HepG2 (cell line): ENCODE measurements at regions not wholly inside any gene's neighbourhood (a gene's known extent, or its start where the extent isn't known, plus 50 kb on each side); places are given as distances from the start of the nearest gene placed in this dataset.
A peak's percentile ranks its signal among the peaks of the same experiment; 100 is the strongest.

ENCODE experiments used
- ATAC-seq: fragments of 200-7000 bp; cut with Tn5 transposase; 3 replicates; pipeline ENCODE4 v1.9.1; 2020; ENCODE audit warnings: mild to moderate bottlenecking, moderate library complexity
- BruUV-seq: library from RNA; stranded (reverse); fragments of 400-500 nt; replicated peaks from 2 replicates; lab custom pipeline; 2021; lab: Mats Ljungman, UMichigan
- CTCF ChIA-PET: fragments of 300-600 bp; formaldehyde crosslinking; extraction: SDS; loops from one replicate; lab custom pipeline; 2021; ENCODE audit warnings: low total read pairs, inconsistent platforms, low intra/inter-chr PET ratio; lab: Yijun Ruan, JAX
- POLR2A ChIA-PET: fragments of 350-600 bp; sonication (Branson Sonifier 250); formaldehyde crosslinking; loops from one replicate; lab custom pipeline; 2020; ENCODE audit warnings: antibody characterized with exemption, inconsistent platforms; lab: Yijun Ruan, JAX
- DNase-seq: peaks from one replicate; pipeline ENCODE4 v3.0.0-alpha.2; 2015; ENCODE audit warnings: low spot score
- FAIRE-seq: peaks from 3 replicates; lab custom pipeline; 2011; peaks lifted over from hg19 to GRCh38; lab: Jason Lieb, UNC
- H2AFZ ChIP-seq: one replicate; pipeline ENCODE4 v1.6.1; 2011; ENCODE audit warnings: low read length, inconsistent platforms
- H3K27ac ChIP-seq: fragments of 300-600 bp; 3 replicates; pipeline ENCODE4 v1.8.0; 2011; ENCODE audit warnings: mixed run types, mild to moderate bottlenecking, mixed read lengths, low read length, inconsistent platforms; ENCODE audit not compliant: insufficient read depth; ENCODE audit errors: extremely low read length
- H3K27me3 ChIP-seq, 2 experiments: fragments of 200-600 bp in 1 of 2; 2 replicates in 1 of 2; 3 replicates in 1 of 2; pipeline versions ENCODE4 v1.6.0 to v1.8.0; 2011; ENCODE audit warnings: low read length in 2 of 2, mild to moderate bottlenecking in 2 of 2, moderate library complexity in 2 of 2, inconsistent platforms in 1 of 2; ENCODE audit not compliant: insufficient read depth in 2 of 2, control insufficient read depth in 1 of 2
- H3K36me3 ChIP-seq, 2 experiments: fragments of 200-600 bp in 1 of 2; replicated peaks in 1 of 2; 2 replicates in 1 of 2; 3 replicates in 1 of 2; pipeline versions ENCODE4 v1.5.1 to v1.8.0; 2011; ENCODE audit warnings: low read length in 2 of 2, inconsistent platforms in 1 of 2; ENCODE audit not compliant: insufficient read depth in 2 of 2, control insufficient read depth in 1 of 2
- H3K4me1 ChIP-seq: 2 replicates; pipeline ENCODE4 v1.5.1; 2012; ENCODE audit warnings: low read length, inconsistent platforms; ENCODE audit not compliant: insufficient read depth
- H3K4me2 ChIP-seq: 2 replicates; pipeline ENCODE4 v1.6.0; 2011; ENCODE audit warnings: low read depth, low read length, inconsistent platforms
- H3K4me3 ChIP-seq, 3 experiments: fragments of 200-600 bp in 1 of 3; sonication (generic), shearing (Covaris generic) in 1 of 3; replicated peaks in 1 of 3; 2 replicates each; pipeline ENCODE4 v1.5.1; 2011 to 2016; ENCODE audit warnings: low read length in 3 of 3, inconsistent platforms in 2 of 3, low read depth in 2 of 3, mild to moderate bottlenecking in 2 of 3, control low read depth in 1 of 3, mixed read lengths in 1 of 3; ENCODE audit not compliant: insufficient read depth in 1 of 3
- H3K79me2 ChIP-seq: one replicate; pipeline ENCODE4 v1.6.1; 2011; ENCODE audit warnings: low read length, inconsistent platforms; ENCODE audit not compliant: insufficient read depth
- H3K9ac ChIP-seq: 2 replicates; pipeline ENCODE4 v1.6.0; 2011; ENCODE audit warnings: mild to moderate bottlenecking, low read depth, low read length, inconsistent platforms; ENCODE audit not compliant: insufficient read depth
- H3K9me3 ChIP-seq: 2 replicates; pipeline ENCODE4 v1.5.1; 2012; ENCODE audit warnings: mild to moderate bottlenecking, low read length
- H4K20me1 ChIP-seq: 2 replicates; pipeline ENCODE4 v1.6.0; 2011; ENCODE audit warnings: inconsistent platforms, mild to moderate bottlenecking, low read length, moderate library complexity; ENCODE audit not compliant: insufficient read depth
- CBX2 ChIP-seq, 2 experiments: fragments of 200-600 bp in 1 of 2; sonication (generic); formaldehyde crosslinking in 1 of 2; IDR thresholded peaks; 2 replicates each; pipeline versions ENCODE4 v1.7.0 to v1.8.1; 2018 to 2022; ENCODE audit warnings: low read depth in 2 of 2, low read length in 1 of 2, mild to moderate bottlenecking in 1 of 2, missing genetic modification reagents in 1 of 2
- MAFF ChIP-seq: IDR thresholded peaks from 2 replicates; pipeline ENCODE4 v1.6.1; 2011; ENCODE audit warnings: low read depth, low read length, improper control_type of control experiment
- MAFK ChIP-seq, 2 experiments: IDR thresholded peaks in 1 of 2; conservative IDR thresholded peaks in 1 of 2; 2 replicates each; pipeline ENCODE4 v1.6.1; 2011; ENCODE audit warnings: improper control_type of control experiment in 2 of 2, low read length in 2 of 2
- ZBTB3 ChIP-seq: sonication (generic); formaldehyde crosslinking; IDR thresholded peaks from 2 replicates; pipeline ENCODE4 v1.4.0; 2020; ENCODE audit warnings: low read depth, mild to moderate bottlenecking, moderate library complexity, missing genetic modification reagents, borderline replicate concordance
- ZNF343 ChIP-seq: sonication (generic); formaldehyde crosslinking; IDR thresholded peaks from 2 replicates; pipeline ENCODE4 v1.4.0; 2020; ENCODE audit warnings: mild to moderate bottlenecking, missing genetic modification reagents
- ZNF552 ChIP-seq: sonication (generic); formaldehyde crosslinking; IDR thresholded peaks from 2 replicates; pipeline ENCODE4 v1.9.0; 2022; ENCODE audit warnings: missing genetic modification reagents, mild to moderate bottlenecking, borderline replicate concordance
- ZNF609 ChIP-seq: sonication (generic); formaldehyde crosslinking; IDR thresholded peaks from 2 replicates; pipeline ENCODE4 v1.4.0; 2020; ENCODE audit warnings: mild to moderate bottlenecking, missing genetic modification reagents, borderline replicate concordance
- WGBS: methylation state at CpG from one replicate; pipeline ENCODE4 v1.1.6; 2017; ENCODE audit warnings: low lambda C conversion rate; 5-methylcytosine and 5-hydroxymethylcytosine counted together
- in situ Hi-C: cut with HindIII; loops from 2 replicates; pipeline ENCODE4 v1.10.0; 2017; ENCODE audit warnings: low pct_unique_long_range_greater_than_20kb; ENCODE audit not compliant: extremely low pct_ligation_motif_present
- intact Hi-C: fragments of 100-400 bp; cut with micrococcal nuclease; formaldehyde crosslinking; loops from one replicate; pipeline ENCODE4 v1.10.0; 2022; ENCODE audit not compliant: unreplicated experiment
- TF ChIP-seq, protein P1 (sequence below): sonication (generic); formaldehyde crosslinking; IDR thresholded peaks from 2 replicates; pipeline ENCODE4 v1.5.0; 2020; ENCODE audit warnings: missing genetic modification reagents, mild to moderate bottlenecking, borderline replicate concordance

DNA sequence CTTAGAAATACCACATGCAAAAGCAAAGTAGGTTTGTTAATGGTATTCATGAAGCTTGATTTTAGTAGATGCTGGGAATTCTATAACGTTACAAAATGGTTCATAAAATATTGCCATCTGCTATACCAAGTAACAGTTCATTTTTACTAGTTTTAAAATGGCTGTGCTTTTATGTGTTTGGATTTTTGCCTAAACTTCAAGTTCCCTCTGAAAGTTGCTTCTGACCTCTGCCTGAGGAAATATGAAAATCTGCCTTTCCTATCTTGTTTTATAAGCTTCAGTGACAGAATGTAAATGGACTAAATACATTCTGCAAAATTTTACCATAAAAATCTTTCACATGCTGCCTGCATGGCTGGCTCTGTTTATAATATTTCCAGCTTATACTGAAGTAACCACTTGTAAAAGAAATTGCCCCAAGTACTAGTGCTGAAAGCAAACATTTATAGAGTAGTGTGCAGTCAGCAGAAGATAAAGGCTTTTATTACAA is 560.7 kb upstream of the ROBO2 start (continued):
- TF ChIP-seq CBX2 (IDR thresholded peaks at IDR 0.05; ENCODE audit: low read depth, low read length), result no peak
- no peak for TF ChIP-seq CBX2 (CRISPR knock-in tag; IDR thresholded peaks at IDR 0.05; ENCODE audit: low read depth)

DNA sequence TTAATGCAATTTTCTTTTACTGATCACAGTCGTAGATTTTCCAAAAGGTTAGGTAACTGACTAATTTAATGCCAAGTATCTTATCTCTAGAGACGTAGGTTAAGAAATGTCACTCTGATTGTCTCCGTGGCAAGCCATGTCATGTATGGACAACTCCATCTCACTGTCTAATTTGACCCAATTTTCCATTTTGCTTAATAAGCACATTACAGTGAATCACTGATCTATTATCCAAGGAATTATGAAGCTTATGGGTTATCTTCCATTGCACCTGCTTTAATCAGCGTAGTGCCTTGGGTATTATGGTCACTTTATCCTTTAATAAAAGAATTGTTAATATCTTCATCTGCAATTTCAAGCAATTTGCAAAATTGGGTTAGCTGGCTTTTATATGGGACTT is 557.4 kb upstream of the ROBO2 start:
- TF ChIP-seq ZNF552 (CRISPR knock-in tag), result no peak
- TF ChIP-seq MAFF, result peak; percentile 55
- peak; percentile 40 to 65 for TF ChIP-seq MAFK (conservative IDR thresholded peaks at IDR 0.05 in 1 of 2, IDR thresholded peaks at IDR 0.05 in 1 of 2; ENCODE audit: low read length in 2 of 2)
- CTCF ChIA-PET, result no interaction called here
- no peak for DNase-seq
- no peak for ATAC-seq
- Histone ChIP-seq H3K9me3 (no peaks in the 10 kb centered on the region), H4K20me1 (no peaks in the 10 kb centered on the region), H3K9ac (no peak overlapping the region), H3K4me2 (no peak overlapping the region), H3K79me2 (no peaks in the 10 kb centered on the region), H3K27ac (no peak overlapping the region), H2AFZ (no peak overlapping the region), H3K27me3 (no peaks in the 10 kb centered on the region), H3K4me1 (no peaks in the 10 kb centered on the region), H3K36me3 (no peaks in the 10 kb centered on the region), H3K4me3 (no peak overlapping the region)
- WGBS, result 1% methylated on average over 4 of the region's 4 CpGs
- FAIRE-seq, result no peak
- intact Hi-C loops, result no loop called here
- POLR2A ChIA-PET, result no interaction called here
- BruUV-seq, result no TSS peak
- in situ Hi-C loops, result no loop called here

DNA sequence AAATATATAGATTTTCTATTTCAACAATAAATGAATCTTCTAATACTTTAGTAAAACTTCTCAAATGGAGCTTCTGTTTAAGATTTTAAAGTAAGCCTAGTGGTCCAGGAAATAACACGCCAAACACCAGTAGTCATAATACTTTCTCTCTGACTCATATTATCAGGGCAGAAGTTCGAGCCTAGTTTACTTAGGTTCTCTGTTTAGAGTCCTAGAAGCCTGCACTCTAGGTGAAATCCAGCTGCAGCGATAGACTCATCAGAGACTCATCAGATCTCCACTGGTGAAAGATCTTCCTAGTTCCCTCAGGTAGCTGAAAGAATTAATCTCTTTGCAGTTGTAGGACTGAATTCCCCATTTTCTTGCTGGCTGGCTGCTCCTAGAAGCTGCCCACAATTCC is 552.5 kb upstream of the ROBO2 start:
- POLR2A ChIA-PET, result no interaction called here
- TF ChIP-seq, protein P1, sequence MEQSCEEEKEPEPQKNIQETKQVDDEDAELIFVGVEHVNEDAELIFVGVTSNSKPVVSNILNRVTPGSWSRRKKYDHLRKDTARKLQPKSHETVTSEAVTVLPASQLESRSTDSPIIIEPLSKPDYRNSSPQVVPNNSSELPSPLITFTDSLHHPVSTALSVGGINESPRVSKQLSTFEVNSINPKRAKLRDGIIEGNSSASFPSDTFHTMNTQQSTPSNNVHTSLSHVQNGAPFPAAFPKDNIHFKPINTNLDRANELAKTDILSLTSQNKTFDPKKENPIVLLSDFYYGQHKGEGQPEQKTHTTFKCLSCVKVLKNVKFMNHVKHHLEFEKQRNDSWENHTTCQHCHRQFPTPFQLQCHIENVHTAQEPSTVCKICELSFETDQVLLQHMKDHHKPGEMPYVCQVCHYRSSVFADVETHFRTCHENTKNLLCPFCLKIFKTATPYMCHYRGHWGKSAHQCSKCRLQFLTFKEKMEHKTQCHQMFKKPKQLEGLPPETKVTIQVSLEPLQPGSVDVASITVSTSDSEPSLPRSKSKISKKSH (CRISPR knock-in tag), result no peak
- TF ChIP-seq ZNF343 (no peak), ZNF609 (no peak), ZBTB3 (CRISPR knock-in tag) (no peak)

More for the DNA sequence above, 552.5 kb upstream of the ROBO2 start:
- H3K4me3 ChIP-seq, result no peak overlapping the region
- H3K36me3 ChIP-seq, result no peaks in the 10 kb centered on the region
- DNase-seq, result no peak
- intact Hi-C loops (no loop called here), in situ Hi-C loops (no loop called here)
- H3K27ac ChIP-seq, result no peak overlapping the region
- H3K4me1 ChIP-seq, result no peaks in the 10 kb centered on the region
- no peaks in the 10 kb centered on the region for H4K20me1 ChIP-seq
- FAIRE-seq, result no peak
- no peaks in the 10 kb centered on the region for H3K9me3 ChIP-seq
- ATAC-seq, result no peak
- H3K79me2 ChIP-seq, result no peaks in the 10 kb centered on the region
- 0% methylated on average over 3 of the region's 3 CpGs for WGBS
- CTCF ChIA-PET, result no interaction called here
- no peak overlapping the region for H3K4me2 ChIP-seq
- no peaks in the 10 kb centered on the region for H3K27me3 ChIP-seq
- no peak overlapping the region for H2AFZ ChIP-seq
- H3K9ac ChIP-seq, result no peak overlapping the region
- no TSS peak for BruUV-seq
